IMR-90 (cell line): ENCODE measurements at regions not wholly inside any gene's neighbourhood (a gene's known extent, or its start where the extent isn't known, plus 50 kb on each side); places are given as distances from the start of the nearest gene placed in this dataset.

Experiments
- ATAC-seq: fragments of 200-7000 bp; cut with Tn5 transposase; 2 replicates; pipeline ENCODE4 v1.9.1; 2020; ENCODE audit warnings: low read depth, mild to moderate bottlenecking, moderate library complexity
- BruUV-seq: library from RNA; stranded (reverse); fragments of 400-500 nt; replicated peaks from 2 replicates; lab custom pipeline; 2021; lab: Mats Ljungman, UMichigan
- CTCF ChIA-PET: fragments of 300-600 bp; formaldehyde crosslinking; extraction: SDS; loops from one replicate; lab custom pipeline; 2021; ENCODE audit warnings: antibody characterized with exemption; lab: Yijun Ruan, JAX
- POLR2A ChIA-PET: fragments of 300-600 bp; sonication (Branson Sonifier 250); formaldehyde crosslinking; loops from one replicate; lab custom pipeline; 2022; ENCODE audit warnings: antibody characterized with exemption; ENCODE audit not compliant: unreplicated experiment; lab: Charles Lee
- DNase-seq: peaks from one replicate; pipeline ENCODE4 v3.0.0; 2013
- H2AFZ ChIP-seq: replicated peaks from 2 replicates; pipeline ENCODE3; 2013; ENCODE audit warnings: low read length, mild to moderate bottlenecking; ENCODE audit not compliant: poor library complexity
- H2AK5ac ChIP-seq: 2 replicates; pipeline ENCODE4 v1.6.1; 2013; ENCODE audit warnings: low read depth, low read length, inconsistent platforms
- H2AK9ac ChIP-seq: replicated peaks from 2 replicates; pipeline ENCODE3; 2013; ENCODE audit warnings: mild to moderate bottlenecking, low read depth, low read length, moderate library complexity; ENCODE audit not compliant: poor library complexity
- H2BK120ac ChIP-seq: 2 replicates; pipeline ENCODE4 v1.6.1; 2013; ENCODE audit warnings: low read depth, low read length, inconsistent platforms
- H2BK15ac ChIP-seq: 3 replicates; pipeline ENCODE4 v1.6.1; 2013; ENCODE audit warnings: low read depth, low read length, inconsistent platforms
- H2BK20ac ChIP-seq: 2 replicates; pipeline ENCODE4 v1.6.1; 2013; ENCODE audit warnings: low read depth, mild to moderate bottlenecking, inconsistent platforms, low read length, moderate library complexity
- H2BK5ac ChIP-seq: 2 replicates; pipeline ENCODE4 v1.6.1; 2013; ENCODE audit warnings: mild to moderate bottlenecking, low read depth, low read length, inconsistent platforms; ENCODE audit not compliant: poor library complexity, severe bottlenecking
- H3K14ac ChIP-seq: replicated peaks from 2 replicates; pipeline ENCODE4 v1.6.1; 2013; ENCODE audit warnings: low read depth, low read length, inconsistent platforms
- H3K18ac ChIP-seq: 2 replicates; pipeline ENCODE4 v1.6.1; 2013; ENCODE audit warnings: low read depth, low read length, control low read depth
- H3K23ac ChIP-seq: 2 replicates; pipeline ENCODE4 v1.6.1; 2013; ENCODE audit warnings: low read depth, low read length, inconsistent platforms
- H3K27ac ChIP-seq: 2 replicates; pipeline ENCODE4 v1.5.1; 2013; ENCODE audit warnings: mild to moderate bottlenecking, control low read depth, low read length; ENCODE audit not compliant: insufficient read depth
- H3K27me3 ChIP-seq: 2 replicates; pipeline ENCODE4 v1.6.1; 2013; ENCODE audit warnings: low read length; ENCODE audit not compliant: control insufficient read depth, insufficient read depth
- H3K36me3 ChIP-seq: 2 replicates; pipeline ENCODE4 v1.6.1; 2013; ENCODE audit warnings: low read length, mixed read lengths; ENCODE audit not compliant: control insufficient read depth, insufficient read depth
- H3K4ac ChIP-seq: 2 replicates; pipeline ENCODE4 v1.6.1; 2013; ENCODE audit warnings: low read depth, low read length, inconsistent platforms
- H3K4me1 ChIP-seq: 2 replicates; pipeline ENCODE4 v1.6.1; 2013; ENCODE audit warnings: low read length, mixed read lengths; ENCODE audit not compliant: control insufficient read depth, insufficient read depth
- H3K4me2 ChIP-seq: 2 replicates; pipeline ENCODE4 v1.6.1; 2013; ENCODE audit warnings: low read depth, mild to moderate bottlenecking, control low read depth, low read length, moderate library complexity
- H3K4me3 ChIP-seq: 2 replicates; pipeline ENCODE4 v1.5.1; 2013; ENCODE audit warnings: low read depth, mild to moderate bottlenecking, control low read depth, low read length, moderate library complexity; ENCODE audit not compliant: insufficient read depth
- H3K56ac ChIP-seq: 2 replicates; pipeline ENCODE4 v1.6.1; 2013; ENCODE audit warnings: low read length, inconsistent platforms; ENCODE audit not compliant: insufficient read depth; ENCODE audit errors: extremely low read depth
- H3K79me1 ChIP-seq, 2 experiments: 2 replicates each; pipeline ENCODE4 v1.6.1; 2013; ENCODE audit warnings: low read length in 2 of 2, inconsistent platforms in 1 of 2, low read depth in 1 of 2
- H3K9ac ChIP-seq: 2 replicates; pipeline ENCODE4 v1.6.1; 2013; ENCODE audit warnings: low read depth, low read length, control low read depth
- H3K9me1 ChIP-seq: 2 replicates; pipeline ENCODE4 v1.6.1; 2013; ENCODE audit warnings: low read length, inconsistent platforms; ENCODE audit not compliant: insufficient read depth
- H3K9me3 ChIP-seq: 2 replicates; pipeline ENCODE4 v1.6.1; 2013; ENCODE audit warnings: low read length; ENCODE audit not compliant: control insufficient read depth, insufficient read depth
- H4K20me1 ChIP-seq: 2 replicates; pipeline ENCODE4 v1.6.1; 2013; ENCODE audit warnings: low read length, inconsistent platforms; ENCODE audit not compliant: insufficient read depth
- H4K5ac ChIP-seq: 2 replicates; pipeline ENCODE4 v1.6.1; 2013; ENCODE audit warnings: mild to moderate bottlenecking, low read depth, low read length, control low read depth
- H4K8ac ChIP-seq, 2 experiments: 2 replicates each; pipeline ENCODE4 v1.6.1; 2013; ENCODE audit warnings: low read depth in 2 of 2, low read length in 2 of 2, control low read depth in 1 of 2, inconsistent platforms in 1 of 2
- H4K91ac ChIP-seq: 2 replicates; pipeline ENCODE4 v1.6.1; 2013; ENCODE audit warnings: low read depth, low read length, inconsistent platforms; ENCODE audit not compliant: insufficient read depth
- BHLHE40 ChIP-seq: fragments of 150-350 bp; IDR thresholded peaks from 2 replicates; pipeline ENCODE4 v1.6.1; 2016; ENCODE audit warnings: mild to moderate bottlenecking, low read depth, low read length
- CHD1 ChIP-seq: IDR thresholded peaks from 2 replicates; pipeline ENCODE4 v1.6.1; 2012; ENCODE audit warnings: low read depth, low read length, improper control_type of control experiment
- MAFK ChIP-seq: IDR thresholded peaks from 2 replicates; pipeline ENCODE4 v1.6.1; 2012; ENCODE audit warnings: low read depth, low read length, improper control_type of control experiment
- MAZ ChIP-seq: IDR thresholded peaks from 2 replicates; pipeline ENCODE4 v1.6.1; 2012; ENCODE audit warnings: low read depth, mild to moderate bottlenecking, low read length, improper control_type of control experiment, moderate library complexity, borderline replicate concordance
- MXI1 ChIP-seq: IDR thresholded peaks from 2 replicates; pipeline ENCODE4 v1.6.1; 2012; ENCODE audit warnings: low read depth, mild to moderate bottlenecking, low read length, moderate library complexity, borderline replicate concordance
- RFX5 ChIP-seq: IDR thresholded peaks from 2 replicates; pipeline ENCODE4 v1.8.0; 2012; ENCODE audit warnings: low read depth, mild to moderate bottlenecking, low read length, moderate library complexity
- SMC3 ChIP-seq: fragments of 150-350 bp; IDR thresholded peaks from 2 replicates; pipeline ENCODE4 v1.6.1; 2016; ENCODE audit warnings: low read depth, mild to moderate bottlenecking, antibody characterized with exemption, low read length, moderate library complexity
- WGBS, 2 experiments: methylation state at CpG; one replicate each; pipeline versions ENCODE4 v1.1.5 to v1.1.7; 2013; ENCODE audit warnings: missing lambda C conversion rate in 2 of 2; ENCODE audit not compliant: insufficient read length in 1 of 2; ENCODE audit errors: extremely low coverage in 2 of 2; 5-methylcytosine and 5-hydroxymethylcytosine counted together
- dilution Hi-C: fragments of 300-500 bp; cut with HindIII; formaldehyde crosslinking; loops from one replicate; pipeline ENCODE4 v1.14.3; 2018; ENCODE audit warnings: low sequenced_read_pairs; ENCODE audit not compliant: unreplicated experiment
- in situ Hi-C: fragments of 300-500 bp; cut with MboI; formaldehyde crosslinking; loops from 3 replicates; pipeline ENCODE4 v1.14.3; 2019; ENCODE audit warnings: low sequenced_read_pairs, inconsistent platforms, mixed read lengths
- intact Hi-C: fragments of 100-400 bp; cut with micrococcal nuclease; formaldehyde crosslinking; loops from 2 replicates; pipeline ENCODE4 v1.10.0; 2022
- TF ChIP-seq, protein P1 (sequence below): fragments of 150-350 bp; IDR thresholded peaks from 2 replicates; pipeline ENCODE4 v1.6.1; 2016; ENCODE audit warnings: low read depth, mild to moderate bottlenecking, low read length, moderate library complexity, borderline replicate concordance
- TF ChIP-seq, protein P2 (sequence below): conservative IDR thresholded peaks from 2 replicates; pipeline ENCODE4 v1.5.1; 2012; ENCODE audit warnings: mild to moderate bottlenecking, low read depth, low read length, improper control_type of control experiment

DNA sequence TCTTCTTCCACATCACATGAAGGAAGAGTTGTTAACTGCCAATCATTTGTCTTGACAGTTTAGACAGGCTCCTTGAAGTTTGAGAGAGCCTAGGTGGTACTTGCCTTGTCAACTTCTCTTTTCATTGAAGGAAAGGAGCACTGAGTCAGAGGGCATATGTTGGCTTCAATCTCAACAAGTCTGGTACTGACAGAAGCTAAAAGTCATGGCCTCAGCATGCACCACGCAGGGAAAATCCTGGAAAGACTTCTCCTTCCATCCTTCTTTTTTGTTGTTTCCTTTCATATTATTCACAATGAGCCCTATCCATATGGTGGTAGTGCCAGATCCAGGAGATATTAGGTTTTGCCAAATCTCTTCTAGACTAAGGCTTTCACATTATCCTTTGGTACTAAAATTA is 1272.5 kb downstream of the ROBO1 start:
- Histone ChIP-seq H2BK5ac (no peak overlapping the region), H3K9ac (no peak overlapping the region), H2AK9ac (no peak overlapping the region), H2BK15ac (no peak overlapping the region), H3K27ac (no peak overlapping the region), H4K8ac (no peak overlapping the region), H3K4me2 (no peak overlapping the region), H3K4me3 (no peak overlapping the region), H4K20me1 (no peaks in the 10 kb centered on the region), H4K5ac (no peak overlapping the region), H3K27me3 (no peaks in the 10 kb centered on the region), H3K36me3 (no peaks in the 10 kb centered on the region), H3K9me3 (no peaks in the 10 kb centered on the region), H3K18ac (no peak overlapping the region), H4K91ac (no peak overlapping the region), H3K4me1 (no peaks in the 10 kb centered on the region), H2AK5ac (no peak overlapping the region), H3K14ac (no peak overlapping the region), H2BK20ac (no peak overlapping the region), H2BK120ac (no peak overlapping the region), H3K56ac (no peak overlapping the region), H3K4ac (no peak overlapping the region), H3K79me1 (no peaks in the 10 kb centered on the region), H2AFZ (no peak overlapping the region), H3K23ac (no peak overlapping the region), H3K9me1 (no peaks in the 10 kb centered on the region)
- ChIA-PET CTCF (interaction anchor here (0.6 to 0.8 kb wide), 2 partner anchors 9 to 12 kb away, joined by 3 to 4 read pairs; no protein-coding TSS in a partner anchor), POLR2A (no interaction called here)
- WGBS, 2 experiments = no CpG with 5 or more reads among the region's 1 CpG
- DNase-seq = no peak
- TF ChIP-seq CHD1 (no peak), SMC3 (no peak), MAZ (no peak), MXI1 (no peak), MAFK (no peak), BHLHE40 (no peak), RFX5 (no peak)
- TF ChIP-seq, protein P1, sequence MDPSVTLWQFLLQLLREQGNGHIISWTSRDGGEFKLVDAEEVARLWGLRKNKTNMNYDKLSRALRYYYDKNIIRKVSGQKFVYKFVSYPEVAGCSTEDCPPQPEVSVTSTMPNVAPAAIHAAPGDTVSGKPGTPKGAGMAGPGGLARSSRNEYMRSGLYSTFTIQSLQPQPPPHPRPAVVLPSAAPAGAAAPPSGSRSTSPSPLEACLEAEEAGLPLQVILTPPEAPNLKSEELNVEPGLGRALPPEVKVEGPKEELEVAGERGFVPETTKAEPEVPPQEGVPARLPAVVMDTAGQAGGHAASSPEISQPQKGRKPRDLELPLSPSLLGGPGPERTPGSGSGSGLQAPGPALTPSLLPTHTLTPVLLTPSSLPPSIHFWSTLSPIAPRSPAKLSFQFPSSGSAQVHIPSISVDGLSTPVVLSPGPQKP = no peak
- TF ChIP-seq, protein P2, sequence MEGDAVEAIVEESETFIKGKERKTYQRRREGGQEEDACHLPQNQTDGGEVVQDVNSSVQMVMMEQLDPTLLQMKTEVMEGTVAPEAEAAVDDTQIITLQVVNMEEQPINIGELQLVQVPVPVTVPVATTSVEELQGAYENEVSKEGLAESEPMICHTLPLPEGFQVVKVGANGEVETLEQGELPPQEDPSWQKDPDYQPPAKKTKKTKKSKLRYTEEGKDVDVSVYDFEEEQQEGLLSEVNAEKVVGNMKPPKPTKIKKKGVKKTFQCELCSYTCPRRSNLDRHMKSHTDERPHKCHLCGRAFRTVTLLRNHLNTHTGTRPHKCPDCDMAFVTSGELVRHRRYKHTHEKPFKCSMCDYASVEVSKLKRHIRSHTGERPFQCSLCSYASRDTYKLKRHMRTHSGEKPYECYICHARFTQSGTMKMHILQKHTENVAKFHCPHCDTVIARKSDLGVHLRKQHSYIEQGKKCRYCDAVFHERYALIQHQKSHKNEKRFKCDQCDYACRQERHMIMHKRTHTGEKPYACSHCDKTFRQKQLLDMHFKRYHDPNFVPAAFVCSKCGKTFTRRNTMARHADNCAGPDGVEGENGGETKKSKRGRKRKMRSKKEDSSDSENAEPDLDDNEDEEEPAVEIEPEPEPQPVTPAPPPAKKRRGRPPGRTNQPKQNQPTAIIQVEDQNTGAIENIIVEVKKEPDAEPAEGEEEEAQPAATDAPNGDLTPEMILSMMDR = no peak
- ATAC-seq = no peak
- intact Hi-C loops (no loop called here), dilution Hi-C loops (no loop called here), in situ Hi-C loops (no loop called here)
- BruUV-seq = no TSS peak
